ENCODE measurements at regions not wholly inside any gene's neighbourhood (a gene's known extent, or its start where the extent isn't known, plus 50 kb on each side); places are given as distances from the start of the nearest gene placed in this dataset.

- DNase-seq, result no peak
Measured at GRCh38 chr17:12296209-12296625, 275.5 kb downstream of the MAP2K4 start.

- no peak for DNase-seq
Measured at GRCh38 chr17:12301551-12301950, 280.9 kb downstream of the MAP2K4 start.

GRCh38 chr17:12302711-12303110, 282.0 kb downstream of the MAP2K4 start:
- no peak for DNase-seq

GRCh38 chr17:12310811-12311210, 290.1 kb downstream of the MAP2K4 start:
- no peak for DNase-seq

- DNase-seq, result no peak
Measured at GRCh38 chr17:12312692-12313091, 292.0 kb downstream of the MAP2K4 start.

- no peak for DNase-seq
Measured at GRCh38 chr17:12313786-12314185, 293.1 kb downstream of the MAP2K4 start.

GRCh38 chr17:12316021-12316420, 295.3 kb downstream of the MAP2K4 start:
- DNase-seq, result no peak

- no peak for DNase-seq
Measured at GRCh38 chr17:12318571-12319266, 298.0 kb downstream of the MAP2K4 start.

- DNase-seq, result no peak
Measured at GRCh38 chr17:12320286-12320685, 299.6 kb downstream of the MAP2K4 start.

- no peak for DNase-seq
Measured at GRCh38 chr17:12328204-12328603, 307.5 kb downstream of the MAP2K4 start.

GRCh38 chr17:12330456-12330855, 309.8 kb downstream of the MAP2K4 start:
- DNase-seq, result no peak

GRCh38 chr17:12341328-12341727, 320.7 kb downstream of the MAP2K4 start:
- no peak for DNase-seq

GRCh38 chr17:12342161-12342560, 321.5 kb downstream of the MAP2K4 start:
- DNase-seq, result no peak

GRCh38 chr17:12342609-12343435, 322.1 kb downstream of the MAP2K4 start:
- DNase-seq, result peak; percentile 1

- no peak for DNase-seq
Measured at GRCh38 chr17:12348476-12348875, 317.2 kb upstream of the MYOCD start.

- no peak for DNase-seq
Measured at GRCh38 chr17:12349297-12349696, 316.4 kb upstream of the MYOCD start.

GRCh38 chr17:12352127-12352526, 313.6 kb upstream of the MYOCD start:
- no peak for DNase-seq

GRCh38 chr17:12357600-12357999, 308.1 kb upstream of the MYOCD start:
- no peak for DNase-seq

GRCh38 chr17:12358477-12358876, 307.2 kb upstream of the MYOCD start:
- DNase-seq, result no peak

- no peak for DNase-seq
Measured at GRCh38 chr17:12362853-12363455, 302.7 kb upstream of the MYOCD start.

GRCh38 chr17:12365805-12366204, 299.9 kb upstream of the MYOCD start:
- no peak for DNase-seq

GRCh38 chr17:12369065-12369464, 296.6 kb upstream of the MYOCD start:
- DNase-seq, result no peak

GRCh38 chr17:12376276-12376675, 289.4 kb upstream of the MYOCD start:
- DNase-seq, result no peak

- no peak for DNase-seq
Measured at GRCh38 chr17:12386225-12386624, 279.5 kb upstream of the MYOCD start.
